ENCODE measurements at regions not wholly inside any gene's neighbourhood (a gene's known extent, or its start where the extent isn't known, plus 50 kb on each side); places are given as distances from the start of the nearest gene placed in this dataset.

DNA sequence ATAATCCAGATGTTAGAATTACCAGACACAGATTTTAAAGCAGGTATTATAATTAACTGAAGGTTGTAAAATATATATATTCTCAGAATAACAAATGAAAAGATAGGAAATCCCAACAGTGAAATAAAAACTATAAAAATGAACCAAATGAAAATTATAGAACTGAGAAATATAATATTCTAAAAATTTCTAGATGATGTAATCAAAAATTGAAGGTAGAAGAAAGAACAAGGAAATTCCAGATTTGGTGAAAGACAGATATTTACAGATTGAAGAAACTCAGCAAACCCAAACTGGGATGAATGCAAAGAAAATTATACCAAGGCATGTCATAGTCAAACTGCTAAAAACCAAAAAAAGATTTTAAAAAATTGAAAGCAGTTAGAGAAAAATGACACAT, 729.4 kb downstream of the MATN1 start:
- H3K4me3 ChIP-seq (ENCODE audit: low read depth, low read length), result no peak overlapping the region
- no peaks in the 10 kb centered on the region for H3K4me1 ChIP-seq (ENCODE audit: control insufficient read depth, insufficient read depth, low read length, unreplicated experiment)
- H2AFZ ChIP-seq (ENCODE audit: low read length, unreplicated experiment), result no peak overlapping the region
- no peaks in the 10 kb centered on the region for H3K27me3 ChIP-seq (ENCODE audit: insufficient read depth, low read length)
- no peaks in the 10 kb centered on the region for H3K36me3 ChIP-seq (ENCODE audit: insufficient read depth, low read length)
- H3K27ac ChIP-seq (ENCODE audit: low read depth, low read length), result no peak overlapping the region
- H3K79me2 ChIP-seq (ENCODE audit: control insufficient read depth, insufficient read depth, low read length, unreplicated experiment), result no peaks in the 10 kb centered on the region

DNA sequence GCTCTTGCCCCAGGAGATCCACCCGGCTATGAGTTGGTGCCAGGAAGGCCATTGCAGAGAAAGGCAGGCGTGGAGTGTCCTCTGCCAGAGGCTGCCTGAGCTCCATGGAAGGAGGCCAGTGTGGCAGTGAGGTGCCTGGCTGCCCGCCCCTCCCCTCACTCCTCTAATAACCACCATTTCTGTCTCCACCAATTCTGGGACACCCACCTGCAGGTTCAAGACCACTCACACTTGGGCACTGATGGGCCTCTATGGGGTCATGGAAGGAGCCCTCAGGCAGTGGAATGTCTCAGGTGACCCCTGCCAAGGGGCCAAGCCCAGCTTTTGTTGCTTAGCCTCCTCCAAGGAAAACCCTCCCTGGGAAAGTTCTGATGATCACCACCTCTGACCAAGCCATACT, 731.6 kb downstream of the MATN1 start:
- no peaks in the 10 kb centered on the region for H3K4me1 ChIP-seq (ENCODE audit: control insufficient read depth, insufficient read depth, low read length, unreplicated experiment)
- H3K4me3 ChIP-seq (ENCODE audit: low read depth, low read length), result no peak overlapping the region
- H3K27ac ChIP-seq (ENCODE audit: low read depth, low read length), result no peak overlapping the region
- no peaks in the 10 kb centered on the region for H3K27me3 ChIP-seq (ENCODE audit: insufficient read depth, low read length)
- H3K36me3 ChIP-seq (ENCODE audit: insufficient read depth, low read length), result no peaks in the 10 kb centered on the region
- H3K79me2 ChIP-seq (ENCODE audit: control insufficient read depth, insufficient read depth, low read length, unreplicated experiment), result no peaks in the 10 kb centered on the region
- no peak overlapping the region for H2AFZ ChIP-seq (ENCODE audit: low read length, unreplicated experiment)

GRCh38 chr1:29991025-29991424, 732.4 kb downstream of the MATN1 start:
- no peak overlapping the region for H2AFZ ChIP-seq (ENCODE audit: low read length, unreplicated experiment)
- H3K4me3 ChIP-seq (ENCODE audit: low read depth, low read length), result no peak overlapping the region
- H3K4me1 ChIP-seq (ENCODE audit: control insufficient read depth, insufficient read depth, low read length, unreplicated experiment), result no peaks in the 10 kb centered on the region
- H3K27me3 ChIP-seq (ENCODE audit: insufficient read depth, low read length), result no peaks in the 10 kb centered on the region
- no peaks in the 10 kb centered on the region for H3K36me3 ChIP-seq (ENCODE audit: insufficient read depth, low read length)
- H3K27ac ChIP-seq (ENCODE audit: low read depth, low read length), result no peak overlapping the region
- H3K79me2 ChIP-seq (ENCODE audit: control insufficient read depth, insufficient read depth, low read length, unreplicated experiment), result no peaks in the 10 kb centered on the region

DNA sequence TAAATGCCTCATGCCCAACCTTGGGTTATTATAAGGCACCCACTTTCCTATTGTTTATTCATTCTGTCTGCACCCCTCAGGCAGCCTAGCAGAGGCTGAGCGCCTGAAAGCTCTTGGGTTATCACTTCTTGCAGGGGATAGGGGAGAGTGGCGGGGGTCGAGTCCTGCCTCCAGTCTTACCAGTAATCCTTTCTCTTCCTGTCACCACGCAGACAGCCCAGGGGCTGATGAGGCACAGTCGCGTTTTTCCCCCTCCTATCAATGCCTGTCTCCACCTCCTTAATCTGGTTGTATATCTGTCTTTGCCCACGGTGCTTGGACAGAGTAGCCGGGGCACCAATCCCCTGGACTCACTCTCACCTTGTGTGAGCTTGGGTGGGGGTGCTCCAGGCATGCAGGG, 733.1 kb downstream of the MATN1 start:
- H3K4me3 ChIP-seq (ENCODE audit: low read depth, low read length), result no peak overlapping the region
- no peaks in the 10 kb centered on the region for H3K27me3 ChIP-seq (ENCODE audit: insufficient read depth, low read length)
- H3K4me1 ChIP-seq (ENCODE audit: control insufficient read depth, insufficient read depth, low read length, unreplicated experiment), result no peaks in the 10 kb centered on the region
- no peaks in the 10 kb centered on the region for H3K79me2 ChIP-seq (ENCODE audit: control insufficient read depth, insufficient read depth, low read length, unreplicated experiment)
- no peak overlapping the region for H2AFZ ChIP-seq (ENCODE audit: low read length, unreplicated experiment)
- no peak overlapping the region for H3K27ac ChIP-seq (ENCODE audit: low read depth, low read length)
- H3K36me3 ChIP-seq (ENCODE audit: insufficient read depth, low read length), result no peaks in the 10 kb centered on the region

- Histone ChIP-seq H3K36me3 (ENCODE audit: insufficient read depth, low read length) (no peaks in the 10 kb centered on the region), H3K27ac (ENCODE audit: low read depth, low read length) (no peak overlapping the region), H3K79me2 (ENCODE audit: control insufficient read depth, insufficient read depth, low read length, unreplicated experiment) (no peaks in the 10 kb centered on the region), H3K4me1 (ENCODE audit: control insufficient read depth, insufficient read depth, low read length, unreplicated experiment) (no peaks in the 10 kb centered on the region), H3K4me3 (ENCODE audit: low read depth, low read length) (no peak overlapping the region), H2AFZ (ENCODE audit: low read length, unreplicated experiment) (no peak overlapping the region), H3K27me3 (ENCODE audit: insufficient read depth, low read length) (no peaks in the 10 kb centered on the region)
Observed at GRCh38 chr1:29986986-29987385, 736.4 kb downstream of the MATN1 start.

- Histone ChIP-seq H3K4me1 (ENCODE audit: control insufficient read depth, insufficient read depth, low read length, unreplicated experiment) (no peaks in the 10 kb centered on the region), H2AFZ (ENCODE audit: low read length, unreplicated experiment) (no peak overlapping the region), H3K4me3 (ENCODE audit: low read depth, low read length) (no peak overlapping the region), H3K36me3 (ENCODE audit: insufficient read depth, low read length) (no peaks in the 10 kb centered on the region), H3K27me3 (ENCODE audit: insufficient read depth, low read length) (no peaks in the 10 kb centered on the region), H3K79me2 (ENCODE audit: control insufficient read depth, insufficient read depth, low read length, unreplicated experiment) (no peaks in the 10 kb centered on the region), H3K27ac (ENCODE audit: low read depth, low read length) (no peak overlapping the region)
Observed at GRCh38 chr1:29985606-29985945, 737.8 kb downstream of the MATN1 start.

GRCh38 chr1:29984862-29985605, 738.4 kb downstream of the MATN1 start:
- H3K4me1 ChIP-seq (ENCODE audit: control insufficient read depth, insufficient read depth, low read length, unreplicated experiment), result no peaks in the 10 kb centered on the region
- no peaks in the 10 kb centered on the region for H3K27me3 ChIP-seq (ENCODE audit: insufficient read depth, low read length)
- no peaks in the 10 kb centered on the region for H3K36me3 ChIP-seq (ENCODE audit: insufficient read depth, low read length)
- H3K27ac ChIP-seq (ENCODE audit: low read depth, low read length), result no peak overlapping the region
- H3K4me3 ChIP-seq (ENCODE audit: low read depth, low read length), result no peak overlapping the region
- H3K79me2 ChIP-seq (ENCODE audit: control insufficient read depth, insufficient read depth, low read length, unreplicated experiment), result no peaks in the 10 kb centered on the region
- no peak overlapping the region for H2AFZ ChIP-seq (ENCODE audit: low read length, unreplicated experiment)

- no peak overlapping the region for H2AFZ ChIP-seq (ENCODE audit: low read length, unreplicated experiment)
- H3K27ac ChIP-seq (ENCODE audit: low read depth, low read length), result no peak overlapping the region
- H3K4me3 ChIP-seq (ENCODE audit: low read depth, low read length), result no peak overlapping the region
- H3K79me2 ChIP-seq (ENCODE audit: control insufficient read depth, insufficient read depth, low read length, unreplicated experiment), result no peaks in the 10 kb centered on the region
- no peaks in the 10 kb centered on the region for H3K4me1 ChIP-seq (ENCODE audit: control insufficient read depth, insufficient read depth, low read length, unreplicated experiment)
- no peaks in the 10 kb centered on the region for H3K36me3 ChIP-seq (ENCODE audit: insufficient read depth, low read length)
- H3K27me3 ChIP-seq (ENCODE audit: insufficient read depth, low read length), result no peaks in the 10 kb centered on the region
Observed at GRCh38 chr1:29984166-29984861, 739.1 kb downstream of the MATN1 start.

DNA sequence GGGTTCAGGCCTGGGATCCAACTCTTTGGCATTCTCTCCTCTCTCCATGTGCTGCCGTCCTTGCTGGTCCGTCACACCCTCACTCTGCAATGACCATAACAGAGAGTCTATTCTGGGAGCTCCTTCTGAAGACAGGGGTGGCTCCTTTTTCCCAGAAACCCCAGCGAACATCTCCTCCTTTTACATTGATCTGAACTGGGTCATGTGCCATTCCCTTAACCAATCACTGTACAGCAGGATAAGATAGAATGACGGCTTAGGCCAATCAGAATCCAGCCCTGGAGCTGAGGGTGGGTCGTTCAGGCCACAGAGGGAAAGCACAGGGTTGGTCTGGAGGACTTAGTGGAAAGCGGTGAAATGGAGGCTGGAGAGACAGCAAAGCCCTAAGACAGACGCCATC, 740.1 kb downstream of the MATN1 start:
- no peak overlapping the region for H3K27ac ChIP-seq (ENCODE audit: low read depth, low read length)
- H3K4me3 ChIP-seq (ENCODE audit: low read depth, low read length), result no peak overlapping the region
- H3K36me3 ChIP-seq (ENCODE audit: insufficient read depth, low read length), result no peaks in the 10 kb centered on the region
- no peaks in the 10 kb centered on the region for H3K27me3 ChIP-seq (ENCODE audit: insufficient read depth, low read length)
- no peaks in the 10 kb centered on the region for H3K79me2 ChIP-seq (ENCODE audit: control insufficient read depth, insufficient read depth, low read length, unreplicated experiment)
- H3K4me1 ChIP-seq (ENCODE audit: control insufficient read depth, insufficient read depth, low read length, unreplicated experiment), result no peaks in the 10 kb centered on the region
- no peak overlapping the region for H2AFZ ChIP-seq (ENCODE audit: low read length, unreplicated experiment)

DNA sequence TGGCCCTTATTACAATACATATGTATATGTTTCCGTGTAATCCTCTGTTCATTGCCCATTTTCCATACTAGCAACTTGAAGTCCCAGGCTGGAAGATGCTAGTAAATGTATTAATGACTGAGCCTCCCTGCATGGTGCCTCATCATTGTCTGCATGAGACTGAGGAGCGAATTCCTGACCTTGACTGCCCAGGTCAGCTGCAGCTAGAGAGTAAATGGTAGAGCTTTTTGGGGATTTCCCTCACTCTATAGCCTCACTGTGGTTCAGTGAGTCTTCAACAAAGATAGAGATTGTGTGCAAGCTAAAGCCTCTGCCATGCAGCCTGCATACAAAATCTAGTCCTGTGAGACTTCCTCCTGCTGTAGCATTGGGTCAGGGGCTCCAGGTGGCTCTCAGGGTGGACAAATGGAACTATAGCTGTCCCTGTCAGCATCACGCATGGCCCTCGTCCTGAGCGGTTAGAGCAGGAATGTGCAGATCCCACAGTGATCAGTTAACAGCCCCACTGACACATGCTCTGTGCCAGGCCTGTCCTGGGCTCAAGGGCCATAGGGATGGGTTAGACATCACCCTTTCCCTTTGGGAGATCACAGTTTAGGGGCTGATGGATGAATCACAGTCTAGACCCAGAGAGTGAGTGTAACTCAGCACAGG, 741.7 kb downstream of the MATN1 start:
- no peak overlapping the region for H3K4me3 ChIP-seq (ENCODE audit: low read depth, low read length)
- H2AFZ ChIP-seq (ENCODE audit: low read length, unreplicated experiment), result no peak overlapping the region
- no peaks in the 10 kb centered on the region for H3K36me3 ChIP-seq (ENCODE audit: insufficient read depth, low read length)
- H3K27ac ChIP-seq (ENCODE audit: low read depth, low read length), result no peak overlapping the region
- H3K27me3 ChIP-seq (ENCODE audit: insufficient read depth, low read length), result no peaks in the 10 kb centered on the region
- H3K79me2 ChIP-seq (ENCODE audit: control insufficient read depth, insufficient read depth, low read length, unreplicated experiment), result no peaks in the 10 kb centered on the region
- no peaks in the 10 kb centered on the region for H3K4me1 ChIP-seq (ENCODE audit: control insufficient read depth, insufficient read depth, low read length, unreplicated experiment)

- Histone ChIP-seq H3K27ac (ENCODE audit: low read depth, low read length) (no peak overlapping the region), H2AFZ (ENCODE audit: low read length, unreplicated experiment) (no peak overlapping the region), H3K4me3 (ENCODE audit: low read depth, low read length) (no peak overlapping the region), H3K36me3 (ENCODE audit: insufficient read depth, low read length) (no peaks in the 10 kb centered on the region), H3K79me2 (ENCODE audit: control insufficient read depth, insufficient read depth, low read length, unreplicated experiment) (no peaks in the 10 kb centered on the region), H3K27me3 (ENCODE audit: insufficient read depth, low read length) (no peaks in the 10 kb centered on the region), H3K4me1 (ENCODE audit: control insufficient read depth, insufficient read depth, low read length, unreplicated experiment) (no peaks in the 10 kb centered on the region)
Observed at GRCh38 chr1:29977550-29977949, 741.2 kb downstream of the PTPRU start.

Measured in ACC112 (cell line).